ENCODE measurements at regions not wholly inside any gene's neighbourhood (a gene's known extent, or its start where the extent isn't known, plus 50 kb on each side); places are given as distances from the start of the nearest gene placed in this dataset.

DNA sequence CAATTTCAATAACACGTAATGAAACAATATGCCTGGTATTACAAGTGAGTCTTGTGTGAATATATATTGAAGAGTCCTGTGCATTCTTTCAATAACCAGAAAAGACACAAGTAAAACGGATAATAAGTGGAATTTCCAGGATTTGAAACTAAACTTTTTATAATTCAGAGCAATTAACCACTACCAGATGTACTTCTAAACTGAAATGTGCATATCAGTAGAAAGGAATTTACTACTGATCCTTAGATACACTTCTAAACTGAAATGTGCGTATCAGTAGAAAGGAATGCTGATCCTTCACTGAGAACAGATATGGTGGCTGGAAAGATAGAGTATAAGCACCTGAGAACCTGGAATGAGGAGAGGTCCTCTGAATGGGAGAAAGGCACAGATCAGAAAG lies 470.9 kb upstream of the SPHKAP start:
- TF ChIP-seq, protein P1, sequence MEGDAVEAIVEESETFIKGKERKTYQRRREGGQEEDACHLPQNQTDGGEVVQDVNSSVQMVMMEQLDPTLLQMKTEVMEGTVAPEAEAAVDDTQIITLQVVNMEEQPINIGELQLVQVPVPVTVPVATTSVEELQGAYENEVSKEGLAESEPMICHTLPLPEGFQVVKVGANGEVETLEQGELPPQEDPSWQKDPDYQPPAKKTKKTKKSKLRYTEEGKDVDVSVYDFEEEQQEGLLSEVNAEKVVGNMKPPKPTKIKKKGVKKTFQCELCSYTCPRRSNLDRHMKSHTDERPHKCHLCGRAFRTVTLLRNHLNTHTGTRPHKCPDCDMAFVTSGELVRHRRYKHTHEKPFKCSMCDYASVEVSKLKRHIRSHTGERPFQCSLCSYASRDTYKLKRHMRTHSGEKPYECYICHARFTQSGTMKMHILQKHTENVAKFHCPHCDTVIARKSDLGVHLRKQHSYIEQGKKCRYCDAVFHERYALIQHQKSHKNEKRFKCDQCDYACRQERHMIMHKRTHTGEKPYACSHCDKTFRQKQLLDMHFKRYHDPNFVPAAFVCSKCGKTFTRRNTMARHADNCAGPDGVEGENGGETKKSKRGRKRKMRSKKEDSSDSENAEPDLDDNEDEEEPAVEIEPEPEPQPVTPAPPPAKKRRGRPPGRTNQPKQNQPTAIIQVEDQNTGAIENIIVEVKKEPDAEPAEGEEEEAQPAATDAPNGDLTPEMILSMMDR (IDR thresholded peaks at IDR 0.05), result no peak
- no peak for TF ChIP-seq POLR2A (IDR thresholded peaks at IDR 0.05)

Measured in thyroid gland (tissue), 4 donors.